Prostate gland (tissue), 2 donors: ENCODE measurements at regions not wholly inside any gene's neighbourhood (a gene's known extent, or its start where the extent isn't known, plus 50 kb on each side); places are given as distances from the start of the nearest gene placed in this dataset.
"Not testable (repeated sequence)": the region's sequence is repeated elsewhere in the genome, so short reads cannot be mapped to it uniquely, and the experiment has no call there.

Source experiments
- DNase-seq: peaks from one replicate; pipeline ENCODE4 v3.0.0-alpha.2; 2019; ENCODE audit warnings: low spot score
- H3K27ac ChIP-seq, 2 donors: fragments of 200-600 bp; sonication (generic); 2 replicates each; pipeline ENCODE4 v1.5.1; 2017 to 2019
- H3K27me3 ChIP-seq: fragments of 200-600 bp; sonication (generic); replicated peaks from 2 replicates; pipeline ENCODE4 v1.5.1; 2019; ENCODE audit not compliant: insufficient read depth
- H3K36me3 ChIP-seq, 2 donors: fragments of 200-600 bp; sonication (generic); 1 replicate in 1 of 2; 2 replicates in 1 of 2; pipeline versions ENCODE4 v1.5.1 to v1.8.1; 2017 to 2019
- H3K4me1 ChIP-seq: fragments of 200-600 bp; sonication (generic); replicated peaks from 2 replicates; pipeline ENCODE4 v1.5.1; 2019
- H3K4me3 ChIP-seq, 2 donors: fragments of 200-600 bp; sonication (generic); 2 replicates each; pipeline ENCODE4 v1.5.1; 2017 to 2019
- H3K9me3 ChIP-seq: fragments of 200-600 bp; sonication (generic); 2 replicates; pipeline ENCODE4 v1.5.1; 2017
- CTCF ChIP-seq, 4 experiments: fragments of 200-600 bp in 2 of 4; fragments of 450-650 bp in 2 of 4; sonication (generic) in 2 of 4; IDR thresholded peaks; 1 replicate in 3 of 4; 2 replicates in 1 of 4; pipeline ENCODE4 v1.5.1; 2016 to 2019; ENCODE audit warnings: antibody characterized with exemption in 4 of 4, mild to moderate bottlenecking in 2 of 4, moderate library complexity in 2 of 4
- POLR2A ChIP-seq: fragments of 450-650 bp; IDR thresholded peaks from one replicate; pipeline ENCODE4 v1.6.1; 2016; ENCODE audit warnings: antibody characterized with exemption, mild to moderate bottlenecking
- POLR2AphosphoS5 ChIP-seq: sonication (generic); formaldehyde crosslinking; IDR thresholded peaks from one replicate; pipeline ENCODE4 v1.6.1; 2017; ENCODE audit warnings: antibody characterized with exemption
- WGBS: methylation state at CpG from one replicate; pipeline ENCODE4 v1.1.5; 2018; 5-methylcytosine and 5-hydroxymethylcytosine counted together
- intact Hi-C: fragments of 100-400 bp; cut with DNase I; formaldehyde crosslinking; loops from one replicate; pipeline ENCODE4 v1.14.2; 2022

- H3K4me1 ChIP-seq: no peaks in the 10 kb centered on the region
- intact Hi-C loops: no loop called here
- no peak for DNase-seq
- H3K27ac ChIP-seq: no peak overlapping the region
- no peaks in the 10 kb centered on the region for H3K27me3 ChIP-seq
- no peak for TF ChIP-seq POLR2AphosphoS5
- TF ChIP-seq POLR2A: no peak
- no peak for TF ChIP-seq CTCF (IDR thresholded peaks at IDR 0.05)
- H3K36me3 ChIP-seq: no peaks in the 10 kb centered on the region
- no peak overlapping the region for H3K4me3 ChIP-seq
- no peaks in the 10 kb centered on the region for H3K9me3 ChIP-seq
Measured at GRCh38 chr9:26220367-26220766, 542.1 kb upstream of the TUSC1 start.

GRCh38 chr9:26219961-26220360 lies 541.7 kb upstream of the TUSC1 start:
- TF ChIP-seq CTCF (IDR thresholded peaks at IDR 0.05) (no peak), POLR2A (no peak), POLR2AphosphoS5 (no peak)
- 72% methylated on average over 9 of the region's 9 CpGs for WGBS
- intact Hi-C loops: no loop called here
- no peaks in the 10 kb centered on the region for H3K27me3 ChIP-seq
- no peaks in the 10 kb centered on the region for H3K4me1 ChIP-seq
- H3K9me3 ChIP-seq: no peaks in the 10 kb centered on the region
- H3K4me3 ChIP-seq: no peak overlapping the region
- no peaks in the 10 kb centered on the region for H3K36me3 ChIP-seq
- DNase-seq: no peak
- H3K27ac ChIP-seq: no peak overlapping the region

- Histone ChIP-seq H3K4me3 (no peak overlapping the region), H3K27me3 (no peaks in the 10 kb centered on the region), H3K27ac (no peak overlapping the region), H3K4me1 (no peaks in the 10 kb centered on the region), H3K36me3 (no peaks in the 10 kb centered on the region), H3K9me3 (no peaks in the 10 kb centered on the region)
- WGBS: 97% methylated on average over 1 of the region's 1 CpG
- TF ChIP-seq CTCF (IDR thresholded peaks at IDR 0.05): no peak
- no peak for TF ChIP-seq POLR2A
- no peak for TF ChIP-seq POLR2AphosphoS5
- DNase-seq: no peak
- intact Hi-C loops: no loop called here
Measured at GRCh38 chr9:26216702-26217101, 538.5 kb upstream of the TUSC1 start.

GRCh38 chr9:26214713-26215444 lies 536.6 kb upstream of the TUSC1 start:
- H3K4me3 ChIP-seq, H3K27ac ChIP-seq, H3K27me3 ChIP-seq, intact Hi-C loops, H3K9me3 ChIP-seq, H3K36me3 ChIP-seq, H3K4me1 ChIP-seq, DNase-seq: not testable (repeated sequence)
- 94% methylated on average over 59 of the region's 61 CpGs for WGBS

- Histone ChIP-seq H3K36me3 (no peaks in the 10 kb centered on the region), H3K4me3 (no peak overlapping the region), H3K27me3 (no peaks in the 10 kb centered on the region), H3K27ac (no peak overlapping the region), H3K9me3 (no peaks in the 10 kb centered on the region), H3K4me1 (no peaks in the 10 kb centered on the region)
- DNase-seq: no peak
- intact Hi-C loops: no loop called here
- TF ChIP-seq CTCF (IDR thresholded peaks at IDR 0.05): no peak
- TF ChIP-seq POLR2AphosphoS5: no peak
- TF ChIP-seq POLR2A: no peak
- 63% methylated on average over 6 of the region's 6 CpGs for WGBS
Measured at GRCh38 chr9:26210338-26210851, 532.2 kb upstream of the TUSC1 start.
